IMR-90 (cell line): ENCODE measurements at regions not wholly inside any gene's neighbourhood (a gene's known extent, or its start where the extent isn't known, plus 50 kb on each side); places are given as distances from the start of the nearest gene placed in this dataset.

Source experiments
- BHLHE40 ChIP-seq: fragments of 150-350 bp; IDR thresholded peaks from 2 replicates; pipeline ENCODE4 v1.6.1; 2016; ENCODE audit warnings: mild to moderate bottlenecking, low read depth, low read length
- CEBPB ChIP-seq: IDR thresholded peaks from 2 replicates; pipeline ENCODE4 v1.6.1; 2012; ENCODE audit warnings: low read depth, low read length, improper control_type of control experiment
- MAFK ChIP-seq: IDR thresholded peaks from 2 replicates; pipeline ENCODE4 v1.6.1; 2012; ENCODE audit warnings: low read depth, low read length, improper control_type of control experiment
- POLR2A ChIP-seq: IDR thresholded peaks from 2 replicates; pipeline ENCODE4 v1.6.1; 2012; ENCODE audit warnings: mild to moderate bottlenecking, low read depth, low read length
- RAD21 ChIP-seq: IDR thresholded peaks from 2 replicates; pipeline ENCODE4 v1.6.1; 2012; ENCODE audit warnings: low read length, improper control_type of control experiment
- RCOR1 ChIP-seq: IDR thresholded peaks from 2 replicates; pipeline ENCODE4 v1.6.1; 2012; ENCODE audit warnings: mild to moderate bottlenecking, low read length, improper control_type of control experiment; ENCODE audit not compliant: insufficient replicate concordance
- RFX5 ChIP-seq: IDR thresholded peaks from 2 replicates; pipeline ENCODE4 v1.8.0; 2012; ENCODE audit warnings: low read depth, mild to moderate bottlenecking, low read length, moderate library complexity
- SMC3 ChIP-seq: fragments of 150-350 bp; IDR thresholded peaks from 2 replicates; pipeline ENCODE4 v1.6.1; 2016; ENCODE audit warnings: low read depth, mild to moderate bottlenecking, antibody characterized with exemption, low read length, moderate library complexity
- TF ChIP-seq, protein P1 (sequence below): conservative IDR thresholded peaks from 2 replicates; pipeline ENCODE4 v1.5.1; 2012; ENCODE audit warnings: mild to moderate bottlenecking, low read depth, low read length, improper control_type of control experiment
- TF ChIP-seq, protein P2 (sequence below): fragments of 150-350 bp; IDR thresholded peaks from 2 replicates; pipeline ENCODE4 v1.6.1; 2016; ENCODE audit warnings: low read depth, mild to moderate bottlenecking, low read length, moderate library complexity, borderline replicate concordance
- TF ChIP-seq, protein P3 (sequence below): fragments of 150-350 bp; IDR thresholded peaks from 2 replicates; pipeline ENCODE4 v1.6.1; 2017; ENCODE audit warnings: mild to moderate bottlenecking, antibody characterized with exemption, low read length, low read depth

DNA sequence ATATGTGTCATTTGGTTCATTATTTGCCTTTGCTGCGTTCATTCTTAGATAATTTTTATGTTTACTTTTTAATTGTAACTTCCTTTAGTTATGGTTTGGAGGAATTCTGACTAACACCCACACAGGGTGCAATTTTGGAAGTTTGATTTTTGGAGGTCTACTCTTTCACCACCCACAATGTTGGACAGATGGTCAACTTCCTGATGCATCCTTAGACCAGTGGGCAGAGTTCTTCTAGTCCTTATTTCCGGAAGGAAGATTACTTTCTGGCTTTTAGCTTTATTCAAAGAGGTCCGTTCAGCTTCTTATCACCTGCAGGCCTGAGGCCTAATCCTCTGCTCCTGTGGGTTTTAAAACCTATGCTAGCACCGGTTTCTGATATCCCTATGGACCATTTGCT lies 126.7 kb downstream of the MTX3 start:
- TF ChIP-seq, protein P1, sequence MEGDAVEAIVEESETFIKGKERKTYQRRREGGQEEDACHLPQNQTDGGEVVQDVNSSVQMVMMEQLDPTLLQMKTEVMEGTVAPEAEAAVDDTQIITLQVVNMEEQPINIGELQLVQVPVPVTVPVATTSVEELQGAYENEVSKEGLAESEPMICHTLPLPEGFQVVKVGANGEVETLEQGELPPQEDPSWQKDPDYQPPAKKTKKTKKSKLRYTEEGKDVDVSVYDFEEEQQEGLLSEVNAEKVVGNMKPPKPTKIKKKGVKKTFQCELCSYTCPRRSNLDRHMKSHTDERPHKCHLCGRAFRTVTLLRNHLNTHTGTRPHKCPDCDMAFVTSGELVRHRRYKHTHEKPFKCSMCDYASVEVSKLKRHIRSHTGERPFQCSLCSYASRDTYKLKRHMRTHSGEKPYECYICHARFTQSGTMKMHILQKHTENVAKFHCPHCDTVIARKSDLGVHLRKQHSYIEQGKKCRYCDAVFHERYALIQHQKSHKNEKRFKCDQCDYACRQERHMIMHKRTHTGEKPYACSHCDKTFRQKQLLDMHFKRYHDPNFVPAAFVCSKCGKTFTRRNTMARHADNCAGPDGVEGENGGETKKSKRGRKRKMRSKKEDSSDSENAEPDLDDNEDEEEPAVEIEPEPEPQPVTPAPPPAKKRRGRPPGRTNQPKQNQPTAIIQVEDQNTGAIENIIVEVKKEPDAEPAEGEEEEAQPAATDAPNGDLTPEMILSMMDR, result no peak
- TF ChIP-seq RAD21, result no peak
- no peak for TF ChIP-seq SMC3
- TF ChIP-seq, protein P2, sequence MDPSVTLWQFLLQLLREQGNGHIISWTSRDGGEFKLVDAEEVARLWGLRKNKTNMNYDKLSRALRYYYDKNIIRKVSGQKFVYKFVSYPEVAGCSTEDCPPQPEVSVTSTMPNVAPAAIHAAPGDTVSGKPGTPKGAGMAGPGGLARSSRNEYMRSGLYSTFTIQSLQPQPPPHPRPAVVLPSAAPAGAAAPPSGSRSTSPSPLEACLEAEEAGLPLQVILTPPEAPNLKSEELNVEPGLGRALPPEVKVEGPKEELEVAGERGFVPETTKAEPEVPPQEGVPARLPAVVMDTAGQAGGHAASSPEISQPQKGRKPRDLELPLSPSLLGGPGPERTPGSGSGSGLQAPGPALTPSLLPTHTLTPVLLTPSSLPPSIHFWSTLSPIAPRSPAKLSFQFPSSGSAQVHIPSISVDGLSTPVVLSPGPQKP, result no peak
- TF ChIP-seq, protein P3, sequence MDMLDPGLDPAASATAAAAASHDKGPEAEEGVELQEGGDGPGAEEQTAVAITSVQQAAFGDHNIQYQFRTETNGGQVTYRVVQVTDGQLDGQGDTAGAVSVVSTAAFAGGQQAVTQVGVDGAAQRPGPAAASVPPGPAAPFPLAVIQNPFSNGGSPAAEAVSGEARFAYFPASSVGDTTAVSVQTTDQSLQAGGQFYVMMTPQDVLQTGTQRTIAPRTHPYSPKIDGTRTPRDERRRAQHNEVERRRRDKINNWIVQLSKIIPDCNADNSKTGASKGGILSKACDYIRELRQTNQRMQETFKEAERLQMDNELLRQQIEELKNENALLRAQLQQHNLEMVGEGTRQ, result no peak
- TF ChIP-seq RCOR1, result no peak
- TF ChIP-seq POLR2A, result no peak
- no peak for TF ChIP-seq RFX5
- no peak for TF ChIP-seq MAFK
- TF ChIP-seq BHLHE40, result no peak
- TF ChIP-seq CEBPB, result no peak
